ENCODE measurements at regions not wholly inside any gene's neighbourhood (a gene's known extent, or its start where the extent isn't known, plus 50 kb on each side); places are given as distances from the start of the nearest gene placed in this dataset.

DNA sequence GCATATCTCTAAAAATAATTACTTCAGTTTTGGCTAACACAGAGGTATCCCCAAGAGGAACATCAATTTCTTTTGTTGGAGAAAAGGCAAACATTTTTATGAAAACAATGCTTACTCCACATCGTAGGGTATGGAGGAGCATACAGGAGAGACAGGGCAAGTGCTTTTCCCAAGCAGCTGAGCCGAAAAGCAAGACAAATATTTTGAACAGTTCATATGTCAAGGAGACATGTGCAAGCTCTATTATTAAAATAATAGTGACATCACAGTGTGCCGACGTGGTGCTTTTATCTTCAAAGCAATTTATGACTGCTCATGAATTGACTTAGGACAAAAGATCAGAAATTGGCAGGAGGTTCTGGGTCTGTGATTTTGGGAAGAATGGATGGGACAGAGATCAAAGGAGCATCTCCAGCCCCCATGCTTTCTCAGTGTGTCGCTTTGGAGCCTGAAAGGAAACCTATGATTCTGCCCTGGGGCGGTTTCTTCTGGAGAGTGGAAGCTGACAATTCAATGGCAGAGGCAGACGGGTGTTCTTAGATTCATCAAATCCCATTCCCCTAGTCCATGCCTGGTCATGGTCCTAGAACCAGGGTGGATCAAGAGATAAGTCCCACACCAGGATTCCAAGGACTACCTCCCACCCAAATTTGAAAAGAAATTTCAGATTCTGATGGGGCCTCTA lies 97.1 kb downstream of the JCAD start:
- Histone ChIP-seq H3K36me3 (ENCODE audit: control insufficient read depth, insufficient read depth, low read length) (no peaks in the 10 kb centered on the region), H3K27me3 (ENCODE audit: control insufficient read depth, insufficient read depth, low read length, poor library complexity, severe bottlenecking) (no peaks in the 10 kb centered on the region), H3K9me3 (ENCODE audit: control insufficient read depth, low read length) (no peaks in the 10 kb centered on the region), H3K27ac (ENCODE audit: insufficient read depth, low read depth, low read length, poor library complexity, severe bottlenecking) (no peak overlapping the region), H3K4me1 (ENCODE audit: control insufficient read depth, insufficient read depth, low read length) (peaks cover 5% of the 10 kb centered on the region), H3K4me3 (ENCODE audit: insufficient read depth, low read depth, low read length) (no peak overlapping the region)
- 82% methylated on average over 7 of the region's 7 CpGs for WGBS, 2 experiments

- 95 to 96% methylated on average over 6 of the region's 6 CpGs for WGBS, 2 experiments
- H3K27ac ChIP-seq (ENCODE audit: insufficient read depth, low read depth, low read length, poor library complexity, severe bottlenecking), result no peak overlapping the region
Measured at GRCh38 chr10:29961351-29961750, 98.0 kb downstream of the JCAD start.

DNA sequence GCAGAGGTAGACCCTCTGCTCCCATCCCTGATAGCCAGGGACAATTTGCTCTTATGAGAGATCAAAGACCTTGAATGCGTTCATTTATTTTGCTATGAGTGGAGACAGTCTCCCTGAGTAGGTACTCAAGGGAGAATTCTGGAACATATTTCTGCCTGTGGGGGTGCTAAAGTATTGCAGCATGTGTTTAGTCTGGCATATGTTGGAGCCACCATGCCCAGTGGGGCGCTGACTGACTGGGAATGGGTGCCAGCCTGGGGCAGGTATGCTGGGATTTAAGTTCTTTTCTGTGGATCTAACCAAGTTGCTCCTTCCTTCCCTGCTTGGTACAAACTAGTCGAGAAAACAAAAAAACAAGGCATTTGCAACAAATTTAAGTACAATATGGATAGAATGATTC lies 99.1 kb downstream of the JCAD start:
- Histone ChIP-seq H3K9me3 (ENCODE audit: control insufficient read depth, low read length) (no peaks in the 10 kb centered on the region), H3K27me3 (ENCODE audit: control insufficient read depth, insufficient read depth, low read length, poor library complexity, severe bottlenecking) (no peaks in the 10 kb centered on the region), H3K4me1 (ENCODE audit: control insufficient read depth, insufficient read depth, low read length) (peaks cover 5% of the 10 kb centered on the region), H3K36me3 (ENCODE audit: control insufficient read depth, insufficient read depth, low read length) (no peaks in the 10 kb centered on the region), H3K27ac (ENCODE audit: insufficient read depth, low read depth, low read length, poor library complexity, severe bottlenecking) (no peak overlapping the region), H3K4me3 (ENCODE audit: insufficient read depth, low read depth, low read length) (no peak overlapping the region)
- WGBS, 2 experiments, result 93 to 98% methylated on average over 2 to 3 of the region's 3 CpGs

More at GRCh38 chr10:29961351-29961750, 98.0 kb downstream of the JCAD start:
- no peaks in the 10 kb centered on the region for H3K36me3 ChIP-seq (ENCODE audit: control insufficient read depth, insufficient read depth, low read length)
- H3K9me3 ChIP-seq (ENCODE audit: control insufficient read depth, low read length), result no peaks in the 10 kb centered on the region
- H3K27me3 ChIP-seq (ENCODE audit: control insufficient read depth, insufficient read depth, low read length, poor library complexity, severe bottlenecking), result no peaks in the 10 kb centered on the region
- no peak overlapping the region for H3K4me3 ChIP-seq (ENCODE audit: insufficient read depth, low read depth, low read length)
- H3K4me1 ChIP-seq (ENCODE audit: control insufficient read depth, insufficient read depth, low read length), result peaks cover 5% of the 10 kb centered on the region

DNA sequence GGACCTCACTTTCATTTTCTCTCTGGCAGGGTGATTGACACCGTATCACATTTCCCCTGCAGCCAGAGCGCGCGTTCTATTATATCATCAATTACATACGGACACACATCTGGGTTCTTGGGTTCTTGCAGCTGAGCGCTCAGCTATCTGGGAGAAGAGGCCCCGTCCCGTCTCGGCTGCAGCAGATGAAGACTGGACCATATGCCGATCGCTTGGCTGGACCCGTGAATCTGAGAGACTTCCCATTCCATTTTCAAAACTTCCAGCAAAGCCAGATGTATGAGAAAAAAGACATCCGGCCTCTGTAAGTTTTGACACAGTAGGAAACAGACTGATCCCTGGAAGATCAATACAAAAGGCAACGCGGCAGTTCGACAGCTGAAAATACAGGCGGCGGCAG lies 99.8 kb downstream of the JCAD start:
- H3K27me3 ChIP-seq (ENCODE audit: control insufficient read depth, insufficient read depth, low read length, poor library complexity, severe bottlenecking), result no peaks in the 10 kb centered on the region
- WGBS, 2 experiments, result 94 to 96% methylated on average over 18 of the region's 18 CpGs
- H3K9me3 ChIP-seq (ENCODE audit: control insufficient read depth, low read length), result no peaks in the 10 kb centered on the region
- H3K36me3 ChIP-seq (ENCODE audit: control insufficient read depth, insufficient read depth, low read length), result no peaks in the 10 kb centered on the region
- H3K4me3 ChIP-seq (ENCODE audit: insufficient read depth, low read depth, low read length), result no peak overlapping the region
- H3K27ac ChIP-seq (ENCODE audit: insufficient read depth, low read depth, low read length, poor library complexity, severe bottlenecking), result no peak overlapping the region
- peaks cover 5% of the 10 kb centered on the region for H3K4me1 ChIP-seq (ENCODE audit: control insufficient read depth, insufficient read depth, low read length)

GRCh38 chr10:29958440-29958839 lies 100.9 kb downstream of the JCAD start:
- Histone ChIP-seq H3K27ac (ENCODE audit: insufficient read depth, low read depth, low read length, poor library complexity, severe bottlenecking) (no peak overlapping the region), H3K9me3 (ENCODE audit: control insufficient read depth, low read length) (no peaks in the 10 kb centered on the region), H3K4me1 (ENCODE audit: control insufficient read depth, insufficient read depth, low read length) (peaks cover 5% of the 10 kb centered on the region), H3K36me3 (ENCODE audit: control insufficient read depth, insufficient read depth, low read length) (no peaks in the 10 kb centered on the region), H3K27me3 (ENCODE audit: control insufficient read depth, insufficient read depth, low read length, poor library complexity, severe bottlenecking) (no peaks in the 10 kb centered on the region), H3K4me3 (ENCODE audit: insufficient read depth, low read depth, low read length) (no peak overlapping the region)
- WGBS, 2 experiments, result 91 to 95% methylated on average over 4 of the region's 4 CpGs

- WGBS, 2 experiments, result 47 to 56% methylated on average over 4 of the region's 4 CpGs
Measured at GRCh38 chr10:29957907-29958331, 101.5 kb downstream of the JCAD start.

DNA sequence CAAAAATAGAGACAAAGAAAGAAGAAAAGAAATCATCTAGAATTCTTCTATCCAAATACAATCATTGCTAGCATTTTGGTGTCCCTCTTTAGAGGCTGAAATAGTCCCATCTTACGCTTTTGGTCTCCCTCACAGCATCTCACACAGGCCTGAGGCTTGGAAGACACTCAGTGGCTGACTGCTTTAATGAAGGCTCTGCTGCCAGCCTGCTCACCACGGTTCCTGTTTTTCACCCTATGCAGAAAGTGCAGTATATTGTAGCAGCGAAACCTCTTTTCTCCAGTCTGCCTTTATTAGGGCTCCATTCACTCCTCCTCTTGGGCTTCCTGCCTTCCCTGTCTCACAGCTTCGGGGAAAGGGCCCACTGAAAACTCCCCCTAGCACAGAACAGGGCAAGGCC lies 102.2 kb downstream of the JCAD start:
- H3K27me3 ChIP-seq (ENCODE audit: control insufficient read depth, insufficient read depth, low read length, poor library complexity, severe bottlenecking), result no peaks in the 10 kb centered on the region
- H3K27ac ChIP-seq (ENCODE audit: insufficient read depth, low read depth, low read length, poor library complexity, severe bottlenecking), result no peak overlapping the region
- no peak overlapping the region for H3K4me3 ChIP-seq (ENCODE audit: insufficient read depth, low read depth, low read length)
- peaks cover 5% of the 10 kb centered on the region for H3K4me1 ChIP-seq (ENCODE audit: control insufficient read depth, insufficient read depth, low read length)
- WGBS, 2 experiments, result 80 to 86% methylated on average over 4 of the region's 4 CpGs
- no peaks in the 10 kb centered on the region for H3K9me3 ChIP-seq (ENCODE audit: control insufficient read depth, low read length)
- H3K36me3 ChIP-seq (ENCODE audit: control insufficient read depth, insufficient read depth, low read length), result no peaks in the 10 kb centered on the region

More at GRCh38 chr10:29957907-29958331, 101.5 kb downstream of the JCAD start:
- Histone ChIP-seq H3K36me3 (ENCODE audit: control insufficient read depth, insufficient read depth, low read length) (no peaks in the 10 kb centered on the region), H3K9me3 (ENCODE audit: control insufficient read depth, low read length) (no peaks in the 10 kb centered on the region), H3K4me1 (ENCODE audit: control insufficient read depth, insufficient read depth, low read length) (peaks cover 5% of the 10 kb centered on the region), H3K27me3 (ENCODE audit: control insufficient read depth, insufficient read depth, low read length, poor library complexity, severe bottlenecking) (no peaks in the 10 kb centered on the region), H3K4me3 (ENCODE audit: insufficient read depth, low read depth, low read length) (no peak overlapping the region), H3K27ac (ENCODE audit: insufficient read depth, low read depth, low read length, poor library complexity, severe bottlenecking) (no peak overlapping the region)

DNA sequence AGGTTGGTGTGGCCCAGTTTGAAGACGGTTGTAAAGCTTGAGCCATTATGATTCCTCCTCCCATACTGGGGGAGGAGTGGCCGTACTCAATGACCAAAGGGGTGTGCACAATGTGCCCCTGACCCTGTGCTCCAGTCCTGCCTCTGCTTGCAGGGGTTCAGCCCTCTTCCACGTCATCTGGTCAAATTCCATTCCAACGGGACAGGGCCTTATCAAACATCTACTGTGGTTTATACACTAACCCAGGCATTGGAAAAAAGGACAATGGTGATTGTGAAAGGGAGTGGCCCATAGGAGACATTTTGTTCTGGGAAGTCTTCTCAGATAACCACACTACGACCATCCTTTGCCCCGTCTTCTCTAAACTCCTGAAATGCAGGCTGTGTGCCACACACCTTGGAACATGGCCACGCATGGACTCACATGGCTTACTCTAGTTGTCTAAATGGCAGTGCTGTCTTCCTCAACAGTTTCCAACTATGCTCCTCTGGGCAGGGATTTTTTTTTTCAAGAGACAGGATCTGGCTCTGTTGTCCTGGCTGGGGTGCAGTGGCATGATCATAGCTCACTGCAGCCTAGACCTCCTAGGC lies 103.0 kb downstream of the JCAD start:
- 90 to 97% methylated on average over 7 of the region's 7 CpGs for WGBS, 2 experiments
- no peak overlapping the region for H3K4me3 ChIP-seq (ENCODE audit: insufficient read depth, low read depth, low read length)
- no peaks in the 10 kb centered on the region for H3K27me3 ChIP-seq (ENCODE audit: control insufficient read depth, insufficient read depth, low read length, poor library complexity, severe bottlenecking)
- H3K36me3 ChIP-seq (ENCODE audit: control insufficient read depth, insufficient read depth, low read length), result no peaks in the 10 kb centered on the region
- no peaks in the 10 kb centered on the region for H3K9me3 ChIP-seq (ENCODE audit: control insufficient read depth, low read length)
- H3K27ac ChIP-seq (ENCODE audit: insufficient read depth, low read depth, low read length, poor library complexity, severe bottlenecking), result no peak overlapping the region
- H3K4me1 ChIP-seq (ENCODE audit: control insufficient read depth, insufficient read depth, low read length), result peaks cover 5% of the 10 kb centered on the region

DNA sequence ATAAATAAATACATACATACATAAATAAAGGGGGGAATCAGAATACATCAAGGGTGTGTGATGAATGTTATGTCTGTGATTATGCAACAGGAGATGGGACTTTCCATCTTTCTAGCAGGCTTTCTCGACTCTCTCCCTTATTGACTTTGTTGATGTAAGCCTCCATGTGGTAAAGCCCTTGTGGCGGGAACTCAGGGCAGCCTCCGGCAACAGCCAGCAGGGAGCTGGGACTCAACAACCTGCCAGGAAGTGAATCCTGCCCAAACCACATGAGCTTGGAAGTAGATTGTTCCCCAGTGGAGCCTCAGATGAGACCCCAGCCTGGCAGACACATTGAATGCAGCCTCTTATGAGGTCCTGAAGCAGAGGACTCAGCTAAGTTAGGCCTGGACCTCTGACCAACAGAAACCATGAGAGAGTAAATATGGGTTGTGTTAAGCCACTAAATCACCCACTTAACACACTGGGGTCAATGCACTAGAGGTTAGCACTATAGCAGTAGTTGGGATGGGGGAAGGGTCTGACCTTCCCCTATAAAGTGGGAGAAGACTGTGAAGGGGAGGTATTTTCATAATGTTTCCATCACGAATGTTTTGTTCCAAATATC lies 104.0 kb downstream of the JCAD start:
- no peaks in the 10 kb centered on the region for H3K36me3 ChIP-seq (ENCODE audit: control insufficient read depth, insufficient read depth, low read length)
- H3K4me3 ChIP-seq (ENCODE audit: insufficient read depth, low read depth, low read length), result no peak overlapping the region
- H3K4me1 ChIP-seq (ENCODE audit: control insufficient read depth, insufficient read depth, low read length), result peaks cover 5% of the 10 kb centered on the region
- no peaks in the 10 kb centered on the region for H3K27me3 ChIP-seq (ENCODE audit: control insufficient read depth, insufficient read depth, low read length, poor library complexity, severe bottlenecking)
- 72 to 73% methylated on average over 4 of the region's 4 CpGs for WGBS, 2 experiments
- no peaks in the 10 kb centered on the region for H3K9me3 ChIP-seq (ENCODE audit: control insufficient read depth, low read length)
- H3K27ac ChIP-seq (ENCODE audit: insufficient read depth, low read depth, low read length, poor library complexity, severe bottlenecking), result no peak overlapping the region

- peaks cover 11% of the 10 kb centered on the region for H3K4me1 ChIP-seq (ENCODE audit: control insufficient read depth, insufficient read depth, low read length)
- H3K27me3 ChIP-seq (ENCODE audit: control insufficient read depth, insufficient read depth, low read length, poor library complexity, severe bottlenecking), result no peaks in the 10 kb centered on the region
- H3K9me3 ChIP-seq (ENCODE audit: control insufficient read depth, low read length), result no peaks in the 10 kb centered on the region
- no peak overlapping the region for H3K27ac ChIP-seq (ENCODE audit: insufficient read depth, low read depth, low read length, poor library complexity, severe bottlenecking)
- 95% methylated on average over 11 of the region's 11 CpGs for WGBS, 2 experiments
- no peak overlapping the region for H3K4me3 ChIP-seq (ENCODE audit: insufficient read depth, low read depth, low read length)
- no peaks in the 10 kb centered on the region for H3K36me3 ChIP-seq (ENCODE audit: control insufficient read depth, insufficient read depth, low read length)
Measured at GRCh38 chr10:29951441-29951931, 107.9 kb downstream of the JCAD start.

Data from ectodermal cell (in vitro differentiated cells).